ENCODE measurements at regions not wholly inside any gene's neighbourhood (a gene's known extent, or its start where the extent isn't known, plus 50 kb on each side); places are given as distances from the start of the nearest gene placed in this dataset.

- intact Hi-C loops (cut with micrococcal nuclease), result no loop called here
Measured at GRCh38 chr14:97785495-97785894, 988.3 kb downstream of the VRK1 start.

More at GRCh38 chr14:97785495-97785894, 988.3 kb downstream of the VRK1 start:
- FAIRE-seq (no peak), DNase-seq (ENCODE audit: low read depth, low spot score) (no peak)
- POLR2A ChIA-PET, result no interaction called here
- Histone ChIP-seq H3K27ac (ENCODE audit: insufficient read depth, low read depth, low read length) (no peak overlapping the region), H3K36me3 (ENCODE audit: control insufficient read depth in 2 of 2, extremely low read depth in 1 of 2, insufficient read depth in 2 of 2, low read length in 2 of 2) (no peaks in the 10 kb centered on the region), H3K4me2 (ENCODE audit: insufficient read depth, low read length) (no peak overlapping the region), H4K20me1 (replicated peaks; ENCODE audit: control insufficient read depth, extremely low read depth, insufficient read depth, low read length) (no peaks in the 10 kb centered on the region), H3K4me3 (replicated peaks in 1 of 3; ENCODE audit: insufficient read depth in 1 of 3, low read depth in 1 of 3, low read length in 3 of 3) (no peak overlapping the region), H3K27me3 (ENCODE audit: control insufficient read depth in 2 of 2, insufficient read depth in 2 of 2, low read length in 2 of 2) (no peaks in the 10 kb centered on the region), H3K79me2 (ENCODE audit: control insufficient read depth, insufficient read depth, low read length) (no peaks in the 10 kb centered on the region), H3K4me1 (ENCODE audit: control insufficient read depth, extremely low read depth, insufficient read depth, low read length) (no peaks in the 10 kb centered on the region), H2AFZ (ENCODE audit: low read depth, low read length) (no peak overlapping the region), H3K9me3 (replicated peaks; ENCODE audit: control insufficient read depth, insufficient read depth, low read length) (no peaks in the 10 kb centered on the region), H3K9me1 (replicated peaks; ENCODE audit: control insufficient read depth, extremely low read depth, insufficient read depth, low read length) (no peaks in the 10 kb centered on the region), H3K9ac (replicated peaks; ENCODE audit: extremely low read depth, insufficient read depth, low read length) (no peak overlapping the region)
- dilution Hi-C loops (cut with MboI; ENCODE audit: extremely low pct_ligation_motif_present, low sequenced_read_pairs), result no loop called here
- CTCF ChIA-PET, result no interaction called here
- TF ChIP-seq CTCF (IDR thresholded peaks at IDR 0.05; ENCODE audit: extremely low read depth in 1 of 2, insufficient read depth in 1 of 2, low read depth in 1 of 2, low read length in 2 of 2) (no peak), POLR2AphosphoS5 (IDR thresholded peaks at IDR 0.05; ENCODE audit: insufficient read depth, low read depth, low read length) (no peak), GATA2 (IDR thresholded peaks at IDR 0.05; ENCODE audit: insufficient read depth, insufficient read length, low read depth, low read length) (no peak), FOS (IDR thresholded peaks at IDR 0.05; ENCODE audit: borderline replicate concordance, insufficient read depth, low read length) (no peak), MAX (IDR thresholded peaks at IDR 0.05; ENCODE audit: insufficient read depth, insufficient read length) (no peak), EZH2 (IDR thresholded peaks at IDR 0.05; ENCODE audit: borderline replicate concordance, low read depth, low read length, severe bottlenecking) (no peak)
- BruUV-seq (replicated peaks), result no TSS peak
